GM21825 (cell line): ENCODE measurements at regions not wholly inside any gene's neighbourhood (a gene's known extent, or its start where the extent isn't known, plus 50 kb on each side); places are given as distances from the start of the nearest gene placed in this dataset.
A peak's percentile ranks its signal among the peaks of the same experiment; 100 is the strongest.
"Not testable (repeated sequence)": the region's sequence is repeated elsewhere in the genome, so short reads cannot be mapped to it uniquely, and the experiment has no call there.

Source experiments
- ATAC-seq: cut with Tn5 transposase; IDR thresholded peaks from one replicate; pipeline ENCODE4 v1.9.1; 2021; ENCODE audit warnings: mild to moderate bottlenecking, moderate library complexity; ENCODE audit not compliant: unreplicated experiment

- no peak for ATAC-seq
Observed at GRCh38 chr3:127069814-127070440, 87.0 kb downstream of the PLXNA1 start.

GRCh38 chr3:127070776-127071175 is 87.9 kb downstream of the PLXNA1 start:
- ATAC-seq = no peak

DNA sequence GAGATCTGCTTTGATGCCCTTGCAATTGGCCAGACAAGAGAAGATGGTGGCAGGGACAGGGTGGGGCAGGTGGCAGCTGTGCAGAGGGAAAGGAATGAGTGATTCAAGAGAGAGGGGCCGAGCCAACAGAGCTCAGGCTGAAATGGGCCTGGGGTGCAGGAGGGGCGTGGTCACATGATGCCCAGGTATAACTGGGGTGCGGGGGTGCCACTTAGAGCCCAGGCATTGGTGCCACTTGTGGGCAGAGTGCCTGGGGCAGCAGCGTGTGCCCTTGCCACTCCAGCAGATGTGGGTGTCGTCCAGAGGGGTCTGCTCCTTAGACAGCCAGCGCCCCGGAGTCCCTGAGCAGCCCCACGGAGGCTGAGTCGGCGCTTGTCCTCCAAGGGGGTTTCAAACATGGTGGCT is 88.7 kb downstream of the PLXNA1 start:
- no peak for ATAC-seq

DNA sequence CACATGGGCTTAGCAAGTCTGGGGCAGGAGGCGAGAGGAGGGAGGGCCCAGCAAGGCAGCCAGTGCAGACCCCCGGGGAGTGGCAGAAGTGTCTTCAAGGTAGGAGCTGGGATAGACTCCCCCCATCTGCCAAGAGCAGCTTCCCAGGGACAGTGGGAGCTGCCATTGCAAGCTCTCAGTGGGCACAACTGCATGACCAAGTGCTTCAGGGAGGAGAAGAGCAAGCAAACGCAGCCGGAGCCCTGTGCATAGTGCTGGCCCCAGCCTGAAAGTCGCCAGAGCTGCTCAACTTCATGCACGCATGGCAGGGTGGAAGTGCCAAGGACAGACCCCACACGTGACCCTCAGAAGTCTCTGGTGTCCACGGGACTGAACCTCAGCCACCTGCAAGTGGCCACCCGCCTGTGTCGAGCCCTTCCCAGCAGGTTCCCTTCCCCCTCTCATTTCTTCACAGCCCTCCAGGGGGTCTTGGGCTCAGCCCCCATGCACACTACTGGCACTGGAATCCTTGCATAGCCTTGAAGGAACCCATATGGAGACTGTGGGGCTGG is 89.4 kb downstream of the PLXNA1 start:
- ATAC-seq = no peak

DNA sequence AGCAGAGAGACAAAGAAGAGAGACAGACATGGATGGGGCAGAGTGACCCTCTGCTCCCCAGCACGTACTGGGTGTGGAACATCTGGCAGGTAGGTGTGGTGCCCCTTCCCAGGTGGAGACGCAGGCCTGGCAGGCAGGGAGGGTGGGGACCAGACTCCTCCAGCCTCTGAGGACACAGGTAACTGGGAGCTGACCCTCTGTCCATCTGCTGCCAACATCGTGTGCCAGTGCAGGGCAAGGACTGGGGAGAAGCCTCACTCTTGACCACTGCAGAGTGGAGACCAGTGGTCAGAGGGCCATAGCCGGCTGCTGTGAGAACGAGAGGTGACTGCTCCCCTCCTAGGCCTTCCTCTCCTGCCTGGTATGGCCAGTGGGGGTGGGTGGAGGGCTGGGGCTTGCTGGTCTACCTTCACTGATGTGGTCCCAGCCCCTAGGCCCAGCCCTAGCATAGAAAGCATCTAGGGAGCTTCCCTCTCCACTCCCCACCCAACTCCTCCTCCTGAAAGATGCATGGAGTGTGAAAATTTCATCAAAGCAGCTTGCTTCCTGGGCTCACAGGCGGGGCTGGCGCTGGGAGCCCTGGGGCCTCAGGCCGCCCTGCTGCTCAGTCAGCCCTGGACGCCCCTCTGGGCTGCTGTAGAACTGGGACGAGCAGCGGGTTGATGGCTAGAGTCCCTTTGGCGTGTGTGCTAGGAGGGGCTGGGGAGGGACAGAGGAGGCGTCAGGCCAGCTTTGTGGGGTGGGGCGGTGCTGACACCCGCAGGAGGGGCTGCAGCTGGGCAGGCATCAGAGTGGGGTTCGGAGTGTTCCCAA is 90.3 kb downstream of the PLXNA1 start:
- no peak for ATAC-seq

DNA sequence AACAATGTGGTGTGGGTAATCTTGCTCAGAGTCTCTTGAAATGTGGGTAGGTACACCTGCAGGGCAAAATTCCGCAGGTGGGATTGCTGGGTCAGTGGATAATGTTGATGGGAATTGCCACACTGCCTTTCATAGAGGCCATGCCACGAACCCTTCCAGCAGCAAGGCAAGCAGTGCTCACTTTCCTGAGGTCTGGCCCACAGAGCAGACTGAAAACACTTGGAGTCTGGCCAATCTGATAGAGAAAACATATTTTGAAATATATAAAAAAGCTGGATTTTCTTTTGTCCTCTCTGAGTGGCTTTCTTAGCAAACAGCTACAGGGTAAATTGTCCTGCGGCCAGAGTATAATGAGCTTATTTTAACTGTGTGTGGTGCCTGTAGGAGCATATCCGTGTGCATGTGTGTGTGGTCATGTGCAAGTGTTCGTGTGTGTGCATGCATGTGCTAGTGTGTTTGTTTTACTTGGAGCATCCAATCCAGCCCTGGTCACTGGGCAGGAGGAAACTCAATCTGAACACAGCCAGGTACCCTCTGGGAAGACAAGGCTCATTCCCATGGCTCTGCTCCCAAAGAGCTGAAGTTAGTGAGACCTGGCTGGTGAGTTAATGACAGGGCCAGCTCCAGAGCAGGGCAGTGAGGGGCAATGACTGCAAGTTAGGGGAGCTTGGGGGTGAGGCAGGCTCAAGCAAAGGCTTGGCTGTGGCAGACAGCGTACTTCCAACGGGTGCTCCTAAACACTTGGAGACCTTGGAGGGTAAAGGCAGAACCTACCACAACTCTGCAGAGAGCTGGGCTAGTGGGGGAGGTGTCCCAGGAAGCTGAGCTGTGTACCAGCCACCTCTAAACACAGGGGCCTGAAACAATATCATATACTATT is 91.3 kb downstream of the PLXNA1 start:
- no peak for ATAC-seq

DNA sequence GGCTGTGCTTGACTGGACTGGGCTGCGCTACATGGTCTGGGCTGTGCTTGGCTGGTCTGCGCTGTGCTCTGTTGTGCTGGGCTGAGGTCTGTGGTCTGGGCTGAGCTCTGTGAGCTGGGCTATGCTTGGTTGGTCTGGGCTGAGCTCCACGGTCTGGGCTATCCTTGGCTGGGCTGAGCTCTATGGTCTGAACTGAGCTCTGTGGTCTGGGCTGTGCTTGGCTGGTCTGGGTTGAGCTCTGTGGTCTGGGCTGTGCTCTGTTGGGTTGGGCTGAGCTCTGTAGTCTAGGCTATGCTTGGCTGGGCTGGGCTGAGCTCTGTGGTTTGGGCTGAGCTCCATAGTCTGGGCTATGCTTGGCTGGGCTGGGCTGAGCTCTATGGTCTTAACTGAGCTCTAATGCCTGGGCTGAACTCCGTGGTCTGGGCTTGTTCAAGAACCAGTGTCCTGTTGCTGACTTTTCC is 92.0 kb downstream of the PLXNA1 start:
- peak; percentile 77 for ATAC-seq

GRCh38 chr3:127076166-127076992 is 93.5 kb downstream of the PLXNA1 start:
- not testable (repeated sequence) for ATAC-seq

- ATAC-seq = no peak
Observed at GRCh38 chr3:127077068-127077467, 94.2 kb downstream of the PLXNA1 start.

- no peak for ATAC-seq
Observed at GRCh38 chr3:127077505-127078064, 94.7 kb downstream of the PLXNA1 start.

DNA sequence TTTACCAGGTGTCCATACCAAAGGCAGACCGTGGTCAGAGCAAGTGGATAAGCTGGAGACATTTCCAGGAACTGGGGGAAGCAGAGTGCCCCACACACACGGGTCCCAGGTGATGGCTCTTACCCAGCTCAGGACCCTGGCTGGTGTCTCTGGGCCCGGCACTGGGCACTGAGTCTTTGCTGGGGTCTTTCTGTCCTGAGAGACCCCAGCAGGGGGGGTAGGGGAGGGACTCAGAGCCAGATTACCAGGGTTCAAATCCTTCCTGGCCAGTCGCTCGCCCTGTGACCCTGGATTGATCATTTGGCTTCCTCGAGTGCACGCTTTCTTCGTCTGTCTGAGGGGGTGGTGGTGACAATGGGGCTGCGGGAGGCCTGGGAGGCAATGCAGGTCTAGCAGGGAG is 95.7 kb downstream of the PLXNA1 start:
- no peak for ATAC-seq

DNA sequence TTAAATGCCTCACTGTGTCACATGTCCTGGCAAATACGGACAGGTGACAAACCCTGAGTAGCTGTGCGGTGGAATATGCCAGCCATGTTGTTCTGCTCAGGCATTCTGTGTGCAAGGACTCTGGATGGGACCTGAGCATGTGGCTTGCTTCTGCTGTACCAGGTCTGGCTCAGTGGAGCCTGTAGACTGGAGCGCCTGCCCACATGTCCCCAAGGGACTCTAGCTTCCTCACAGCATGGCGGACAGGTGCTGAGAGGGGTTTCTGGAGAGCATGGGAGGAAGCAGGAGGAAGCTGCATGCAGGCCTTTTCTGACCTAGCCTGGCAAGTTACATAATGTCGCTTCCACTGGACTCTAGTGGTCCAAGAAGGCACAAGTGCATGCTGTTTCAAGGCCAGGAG is 96.3 kb downstream of the PLXNA1 start:
- ATAC-seq = no peak

- no peak for ATAC-seq
Observed at GRCh38 chr3:127081001-127081720, 98.2 kb downstream of the PLXNA1 start.

DNA sequence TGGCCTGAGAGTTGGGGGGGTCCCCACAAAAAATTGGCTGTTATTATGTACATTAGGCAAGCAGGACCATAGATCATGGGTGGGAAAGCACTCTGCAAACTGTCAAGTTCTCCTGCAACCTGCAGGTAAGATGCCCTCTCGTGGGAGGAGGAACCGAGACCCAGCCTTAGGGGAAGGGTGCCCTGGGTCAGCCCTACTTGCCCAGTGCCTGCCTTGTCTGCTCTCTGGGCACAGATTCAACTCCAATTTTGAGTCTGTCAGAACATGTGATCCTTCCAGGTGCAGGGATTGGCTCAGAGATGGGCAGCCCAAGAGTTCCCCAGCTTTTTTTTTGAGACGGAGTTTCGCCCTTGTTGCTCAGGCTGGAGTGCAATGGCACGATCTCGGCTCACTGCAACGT is 99.2 kb downstream of the PLXNA1 start:
- no peak for ATAC-seq

DNA sequence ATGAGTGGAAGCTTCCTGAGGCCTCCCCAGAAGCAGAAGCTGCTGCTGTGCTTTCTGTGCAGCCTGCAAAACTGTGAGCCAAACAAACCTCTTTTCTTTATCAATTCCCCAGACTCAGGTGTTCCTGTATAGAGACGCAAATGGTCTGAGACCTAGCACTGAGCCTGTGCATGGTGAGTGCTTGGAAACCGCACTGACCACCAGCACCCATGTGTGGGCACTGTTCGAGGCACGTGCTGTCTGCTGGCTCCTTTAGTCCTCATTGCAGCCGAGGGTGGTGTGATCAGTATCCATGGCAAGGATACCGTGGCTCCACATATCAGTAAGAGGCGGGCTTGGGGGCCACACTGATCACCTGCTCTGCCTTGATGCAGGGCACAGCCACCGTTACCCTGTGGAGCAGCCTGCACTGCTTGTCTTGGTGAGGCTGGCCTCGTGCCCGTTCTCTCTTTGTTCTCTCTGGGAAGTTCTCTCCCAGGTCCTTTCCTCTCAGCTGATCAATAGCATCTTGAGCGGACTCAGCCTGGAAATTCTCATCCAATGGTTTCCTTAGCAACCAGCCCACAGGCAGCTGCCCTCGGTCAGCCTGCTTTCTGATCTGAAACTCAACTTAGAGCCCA is 101.0 kb downstream of the PLXNA1 start:
- ATAC-seq = no peak

- ATAC-seq = no peak
Observed at GRCh38 chr3:127084401-127084990, 101.6 kb downstream of the PLXNA1 start.

DNA sequence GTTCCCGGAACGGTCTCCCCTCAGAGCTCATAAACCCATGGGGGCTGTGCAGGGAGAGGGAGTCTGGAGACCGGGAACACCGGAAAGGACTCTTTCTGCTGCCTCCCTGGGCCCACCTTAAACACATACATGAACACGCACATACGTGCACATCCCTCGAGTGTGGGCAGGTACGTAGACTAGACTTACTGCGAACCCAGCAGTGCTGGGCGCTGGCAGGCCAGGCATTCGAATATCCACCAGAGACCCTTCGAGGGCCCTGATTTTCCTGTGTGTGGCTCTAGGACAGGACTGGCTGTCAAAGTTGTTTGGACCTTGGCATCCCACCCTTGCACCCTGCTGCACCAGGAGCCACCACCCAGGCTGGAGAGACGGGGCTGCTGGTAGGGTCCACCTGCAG is 102.7 kb downstream of the PLXNA1 start:
- ATAC-seq = no peak

DNA sequence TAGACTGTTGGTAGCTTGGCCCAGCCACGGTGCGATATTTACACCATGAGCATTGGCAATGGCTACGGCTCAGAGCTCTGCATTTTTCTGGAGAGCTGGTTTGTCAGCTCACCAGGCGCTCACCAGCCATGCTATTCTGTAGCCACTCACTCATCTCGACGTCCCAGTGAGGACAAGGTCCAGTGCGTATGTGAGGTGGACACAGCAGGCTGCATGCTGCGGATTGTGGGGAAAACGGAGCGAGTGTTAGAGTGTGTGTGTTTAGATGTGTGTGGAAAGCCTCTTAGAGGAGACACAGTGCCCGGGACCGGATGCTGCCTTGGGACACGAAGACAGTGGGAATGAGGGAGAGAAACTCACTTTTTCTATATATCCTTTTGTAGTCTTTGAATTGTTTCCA is 103.7 kb downstream of the PLXNA1 start:
- not testable (repeated sequence) for ATAC-seq
